GM12873 (cell line): ENCODE measurements at regions not wholly inside any gene's neighbourhood (a gene's known extent, or its start where the extent isn't known, plus 50 kb on each side); places are given as distances from the start of the nearest gene placed in this dataset.

ENCODE experiments used
- CTCF ChIP-seq: IDR thresholded peaks from 2 replicates; pipeline ENCODE4 v1.5.1; 2012; ENCODE audit warnings: low read depth, mild to moderate bottlenecking, moderate library complexity, low read length, control low read depth; ENCODE audit not compliant: insufficient read depth; ENCODE audit errors: missing control alignments

GRCh38 chr18:2146754-2147153 is 424.6 kb downstream of the METTL4 start:
- TF ChIP-seq CTCF, result no peak

GRCh38 chr18:2147476-2148230 is 423.7 kb downstream of the METTL4 start:
- no peak for TF ChIP-seq CTCF

- no peak for TF ChIP-seq CTCF
These were observed 422.5 kb downstream of the METTL4 start for GRCh38 chr18:2148823-2149222.

DNA sequence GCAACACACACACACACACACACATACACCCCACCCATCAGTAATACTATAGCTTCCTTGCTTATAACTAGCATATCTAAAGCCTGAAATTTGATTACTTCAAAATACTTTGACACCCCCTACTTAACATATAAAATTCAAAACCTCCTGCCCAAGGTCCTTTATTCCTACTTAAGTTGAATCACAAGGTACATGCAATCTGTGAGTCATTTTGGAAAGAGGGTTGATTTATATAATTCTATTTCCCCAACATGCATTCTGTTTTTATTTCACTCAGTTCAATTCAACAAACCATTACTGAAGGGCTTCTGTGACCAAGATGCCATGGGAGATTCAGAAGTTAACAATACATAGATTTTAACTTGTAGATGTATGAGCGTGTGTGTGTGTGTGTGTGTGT is 420.7 kb downstream of the METTL4 start:
- no peak for TF ChIP-seq CTCF

DNA sequence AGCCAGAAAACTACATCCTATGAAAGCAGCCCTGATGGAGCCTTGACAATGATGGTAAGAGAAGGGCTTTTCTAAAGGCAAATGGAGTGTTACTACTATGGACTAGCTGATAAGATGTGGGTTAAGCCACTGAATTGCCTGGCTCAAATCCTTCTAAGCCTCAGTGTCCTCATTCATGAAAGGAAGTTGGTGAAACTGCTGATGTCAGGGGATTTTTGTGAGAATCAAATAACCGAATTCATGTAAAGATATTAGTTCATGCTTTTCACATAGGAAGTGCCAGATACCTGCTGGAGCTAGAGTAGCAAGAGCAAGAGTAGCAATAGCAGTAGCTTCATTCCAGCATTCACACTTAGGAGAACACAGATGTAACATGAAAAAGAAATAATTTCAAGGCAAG is 417.0 kb downstream of the METTL4 start:
- TF ChIP-seq CTCF, result no peak

DNA sequence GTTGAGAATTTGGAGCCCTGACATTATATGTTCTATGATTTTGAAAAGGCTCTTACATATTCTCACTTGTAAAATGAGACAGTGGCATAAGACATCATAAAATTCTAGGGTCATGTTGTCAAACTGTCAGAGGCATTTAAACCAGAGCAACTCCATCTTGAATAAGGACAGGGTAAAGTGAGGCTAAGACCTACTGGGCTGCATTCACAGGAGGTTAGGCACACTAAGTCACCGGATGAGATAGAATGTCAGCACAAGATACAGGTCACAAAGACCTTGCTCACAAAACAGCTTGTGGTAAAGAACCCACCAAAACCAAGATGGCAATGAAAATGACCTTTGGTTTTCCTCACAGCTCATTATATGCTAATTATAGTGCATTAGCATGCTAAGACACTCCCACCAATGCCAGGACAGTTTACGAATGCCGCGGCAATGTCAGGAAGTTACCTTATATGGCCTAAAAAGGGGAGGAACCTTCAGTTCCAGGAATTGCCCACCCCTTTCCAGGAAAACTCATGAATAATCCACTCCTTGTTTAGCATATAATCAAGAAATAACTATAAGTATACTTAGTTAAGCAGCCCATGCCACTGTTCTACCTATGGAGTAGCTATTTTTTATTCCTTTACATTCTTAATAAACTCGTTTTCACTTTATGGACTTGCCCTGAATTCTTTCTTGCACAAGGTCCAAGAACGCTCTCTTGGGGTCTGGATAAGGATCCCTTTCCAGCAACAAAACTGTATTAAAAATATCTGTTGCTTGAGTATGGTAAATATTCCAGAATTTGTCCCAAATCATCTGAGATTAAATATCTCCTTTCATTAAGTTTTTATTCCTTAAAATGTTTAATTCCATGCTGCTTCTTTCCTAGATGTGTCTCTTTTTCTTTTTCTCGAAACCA is 406.4 kb downstream of the METTL4 start:
- no peak for TF ChIP-seq CTCF

GRCh38 chr18:2168022-2168421 is 403.3 kb downstream of the METTL4 start:
- TF ChIP-seq CTCF, result no peak
